Breast epithelium (tissue), 4 donors: ENCODE measurements at regions not wholly inside any gene's neighbourhood (a gene's known extent, or its start where the extent isn't known, plus 50 kb on each side); places are given as distances from the start of the nearest gene placed in this dataset.

Experiments
- DNase-seq, 2 donors: peaks; one replicate each; pipeline ENCODE4 v3.0.0-alpha.2; 2019; ENCODE audit warnings: low spot score in 2 of 2
- H3K27ac ChIP-seq, 2 donors: fragments of 200-600 bp; sonication (generic) in 1 of 2; one replicate each; pipeline ENCODE4 v1.5.1; 2016 to 2019; ENCODE audit warnings: mild to moderate bottlenecking in 1 of 2
- H3K27me3 ChIP-seq, 2 donors: fragments of 200-600 bp; sonication (generic) in 1 of 2; one replicate each; pipeline versions ENCODE4 v1.5.1 to v1.6.0; 2017 to 2019; ENCODE audit warnings: control low read depth in 1 of 2, mild to moderate bottlenecking in 1 of 2
- H3K36me3 ChIP-seq: fragments of 200-600 bp; one replicate; pipeline ENCODE4 v1.5.1; 2019
- H3K4me1 ChIP-seq, 2 donors: fragments of 200-600 bp; sonication (generic); one replicate each; pipeline ENCODE4 v1.5.1; 2016 to 2019; ENCODE audit warnings: control low read depth in 1 of 2
- H3K4me3 ChIP-seq, 3 donors: fragments of 200-600 bp; sonication (generic); 1 replicate in 2 of 3; 2 replicates in 1 of 3; pipeline ENCODE4 v1.5.1; 2016 to 2019; ENCODE audit warnings: mild to moderate bottlenecking in 3 of 3, moderate library complexity in 2 of 3
- H3K9me3 ChIP-seq, 2 donors: fragments of 200-600 bp; sonication (generic) in 1 of 2; one replicate each; pipeline ENCODE4 v1.5.1; 2016 to 2019; ENCODE audit warnings: control low read depth in 1 of 2
- CTCF ChIP-seq, 3 donors: fragments of 450-650 bp; IDR thresholded peaks; one replicate each; pipeline ENCODE4 v1.5.1; 2016 to 2017; ENCODE audit warnings: antibody characterized with exemption in 3 of 3, mild to moderate bottlenecking in 3 of 3, moderate library complexity in 3 of 3
- POLR2A ChIP-seq: fragments of 450-650 bp; IDR thresholded peaks from one replicate; pipeline ENCODE4 v1.6.1; 2016; ENCODE audit warnings: antibody characterized with exemption, mild to moderate bottlenecking, moderate library complexity
- POLR2AphosphoS5 ChIP-seq, 3 donors: sonication (generic); formaldehyde crosslinking; IDR thresholded peaks; one replicate each; pipeline ENCODE4 v1.6.1; 2017; ENCODE audit warnings: antibody characterized with exemption in 3 of 3
- intact Hi-C: fragments of 100-400 bp; cut with DNase I; formaldehyde crosslinking; loops from one replicate; pipeline ENCODE4 v1.15.1; 2023; ENCODE audit warnings: low total_unique reads

- Histone ChIP-seq H3K9me3 (no peaks in the 10 kb centered on the region), H3K27me3 (no peaks in the 10 kb centered on the region), H3K36me3 (no peaks in the 10 kb centered on the region), H3K4me3 (no peak overlapping the region), H3K27ac (no peak overlapping the region), H3K4me1 (no peaks in the 10 kb centered on the region)
- intact Hi-C loops: no loop called here
- TF ChIP-seq CTCF (IDR thresholded peaks at IDR 0.05) (no peak), POLR2A (no peak), POLR2AphosphoS5 (IDR thresholded peaks at IDR 0.05) (no peak)
- no peak for DNase-seq
Observed at GRCh38 chr11:71137376-71137775, 115.0 kb downstream of the SHANK2 start.

DNA sequence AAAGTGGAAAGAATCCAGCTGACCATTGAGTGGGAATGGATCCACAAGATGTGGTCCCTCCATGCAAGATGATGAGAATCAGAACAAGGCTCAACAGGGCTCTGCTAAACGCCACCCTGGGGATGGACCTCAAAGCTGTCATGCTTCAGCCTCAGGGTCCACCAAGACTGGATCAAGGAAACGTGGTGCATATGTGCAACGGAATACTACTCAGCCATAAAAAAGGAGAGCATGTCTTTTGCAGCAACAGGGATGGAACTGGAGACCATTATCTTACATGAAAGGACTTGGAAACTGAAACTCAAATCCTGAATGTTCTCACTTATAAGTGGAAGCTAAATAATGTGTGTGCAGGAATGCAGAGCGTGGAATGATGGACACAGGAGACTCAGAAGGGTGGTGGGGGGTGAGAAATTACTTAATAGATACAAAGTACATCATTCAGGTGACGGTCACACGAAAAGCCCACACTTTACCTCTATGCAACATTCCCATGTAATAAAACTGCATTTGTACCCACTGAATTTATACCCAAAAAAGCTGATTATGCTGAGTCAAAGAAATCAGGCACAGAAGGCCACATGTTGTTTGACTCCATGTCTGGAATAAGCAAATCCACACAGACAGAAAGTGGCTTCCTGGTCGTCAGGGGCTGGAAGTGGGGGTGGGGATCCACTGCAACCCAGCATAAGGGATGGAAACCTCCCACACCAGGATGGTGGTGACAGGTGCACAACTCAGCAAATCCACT, 116.1 kb downstream of the SHANK2 start:
- no peaks in the 10 kb centered on the region for H3K9me3 ChIP-seq
- H3K36me3 ChIP-seq: no peaks in the 10 kb centered on the region
- no peak for DNase-seq
- intact Hi-C loops: no loop called here
- no peaks in the 10 kb centered on the region for H3K27me3 ChIP-seq
- no peaks in the 10 kb centered on the region for H3K4me1 ChIP-seq
- no peak overlapping the region for H3K4me3 ChIP-seq
- TF ChIP-seq POLR2AphosphoS5 (IDR thresholded peaks at IDR 0.05): no peak
- no peak for TF ChIP-seq CTCF (IDR thresholded peaks at IDR 0.05)
- TF ChIP-seq POLR2A: no peak
- H3K27ac ChIP-seq: no peak overlapping the region

- H3K27ac ChIP-seq: no peak overlapping the region
- no peak overlapping the region for H3K4me3 ChIP-seq
- TF ChIP-seq POLR2AphosphoS5 (IDR thresholded peaks at IDR 0.05) (no peak), CTCF (IDR thresholded peaks at IDR 0.05) (no peak), POLR2A (no peak)
- no peaks in the 10 kb centered on the region for H3K36me3 ChIP-seq
- H3K9me3 ChIP-seq: no peaks in the 10 kb centered on the region
- no peak for DNase-seq
- intact Hi-C loops: no loop called here
- no peaks in the 10 kb centered on the region for H3K4me1 ChIP-seq
- H3K27me3 ChIP-seq: no peaks in the 10 kb centered on the region
Observed at GRCh38 chr11:71135112-71135511, 117.3 kb downstream of the SHANK2 start.

- H3K9me3 ChIP-seq: no peaks in the 10 kb centered on the region
- intact Hi-C loops: loop anchor here (5.0 kb wide), 1 partner anchor 173 kb away; no protein-coding TSS in a partner anchor
- no peaks in the 10 kb centered on the region for H3K27me3 ChIP-seq
- TF ChIP-seq POLR2A (no peak), CTCF (IDR thresholded peaks at IDR 0.05) (no peak), POLR2AphosphoS5 (IDR thresholded peaks at IDR 0.05) (no peak)
- H3K4me1 ChIP-seq: no peaks in the 10 kb centered on the region
- no peak for DNase-seq
- H3K36me3 ChIP-seq: no peaks in the 10 kb centered on the region
- H3K27ac ChIP-seq: no peak overlapping the region
- H3K4me3 ChIP-seq: no peak overlapping the region
Observed at GRCh38 chr11:71133946-71134345, 118.4 kb downstream of the SHANK2 start.

DNA sequence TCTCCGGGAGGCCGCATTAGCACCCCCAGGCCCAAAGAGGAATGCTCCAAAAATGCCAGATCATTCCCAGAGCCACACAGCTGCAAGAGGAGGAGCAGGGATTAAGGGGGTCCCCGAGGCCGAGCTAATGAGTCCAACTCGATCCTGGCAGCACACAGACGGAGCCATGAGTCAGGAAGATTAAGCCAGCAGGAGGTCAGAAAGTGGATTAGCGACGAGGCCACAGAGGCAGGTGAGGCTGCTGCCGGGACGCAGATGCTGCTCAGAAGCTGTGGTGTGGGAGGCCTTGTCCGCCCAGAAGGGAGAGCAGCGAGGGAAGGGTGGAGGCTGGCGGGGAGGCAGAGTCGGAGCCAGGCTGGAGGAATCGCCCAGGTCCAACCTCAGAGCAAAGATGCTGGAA, 120.5 kb downstream of the SHANK2 start:
- Histone ChIP-seq H3K36me3 (no peaks in the 10 kb centered on the region), H3K4me1 (no peaks in the 10 kb centered on the region), H3K9me3 (no peaks in the 10 kb centered on the region), H3K27me3 (no peaks in the 10 kb centered on the region), H3K27ac (no peak overlapping the region), H3K4me3 (no peak overlapping the region)
- peak in 1 of 2 donors; percentile 40 for DNase-seq
- TF ChIP-seq CTCF (IDR thresholded peaks at IDR 0.05): no peak
- TF ChIP-seq POLR2AphosphoS5 (IDR thresholded peaks at IDR 0.05): no peak
- TF ChIP-seq POLR2A: no peak
- intact Hi-C loops: loop anchor here (5.0 kb wide), 1 partner anchor 175 kb away; no protein-coding TSS in a partner anchor
